ENCODE measurements at regions not wholly inside any gene's neighbourhood (a gene's known extent, or its start where the extent isn't known, plus 50 kb on each side); places are given as distances from the start of the nearest gene placed in this dataset.

- no peak for DNase-seq (ENCODE audit: extremely low read depth, low read depth)
- no peak for TF ChIP-seq CTCF (IDR thresholded peaks at IDR 0.05; ENCODE audit: low read depth, low read length, missing control alignments)
- no peak overlapping the region for H3K4me3 ChIP-seq (replicated peaks; ENCODE audit: low read depth, low read length)
Measured at GRCh38 chr20:33940666-33941065, 53.0 kb upstream of the RALY start.

Data from HFF-Myc (cell line).